Testis (tissue), 2 donors: ENCODE measurements at regions not wholly inside any gene's neighbourhood (a gene's known extent, or its start where the extent isn't known, plus 50 kb on each side); places are given as distances from the start of the nearest gene placed in this dataset.

Source experiments
- POLR2A ChIP-seq: fragments of 450-650 bp; IDR thresholded peaks from one replicate; pipeline ENCODE4 v1.6.1; 2017; ENCODE audit warnings: antibody characterized with exemption, mild to moderate bottlenecking, moderate library complexity
- TF ChIP-seq, protein P1 (sequence below), 3 experiments: fragments of 450-650 bp in 2 of 3; fragments of 200-600 bp in 1 of 3; sonication (generic) in 1 of 3; IDR thresholded peaks; one replicate each; pipeline ENCODE4 v1.5.1; 2016 to 2019; ENCODE audit warnings: antibody characterized with exemption in 3 of 3, mild to moderate bottlenecking in 2 of 3, moderate library complexity in 1 of 3

DNA sequence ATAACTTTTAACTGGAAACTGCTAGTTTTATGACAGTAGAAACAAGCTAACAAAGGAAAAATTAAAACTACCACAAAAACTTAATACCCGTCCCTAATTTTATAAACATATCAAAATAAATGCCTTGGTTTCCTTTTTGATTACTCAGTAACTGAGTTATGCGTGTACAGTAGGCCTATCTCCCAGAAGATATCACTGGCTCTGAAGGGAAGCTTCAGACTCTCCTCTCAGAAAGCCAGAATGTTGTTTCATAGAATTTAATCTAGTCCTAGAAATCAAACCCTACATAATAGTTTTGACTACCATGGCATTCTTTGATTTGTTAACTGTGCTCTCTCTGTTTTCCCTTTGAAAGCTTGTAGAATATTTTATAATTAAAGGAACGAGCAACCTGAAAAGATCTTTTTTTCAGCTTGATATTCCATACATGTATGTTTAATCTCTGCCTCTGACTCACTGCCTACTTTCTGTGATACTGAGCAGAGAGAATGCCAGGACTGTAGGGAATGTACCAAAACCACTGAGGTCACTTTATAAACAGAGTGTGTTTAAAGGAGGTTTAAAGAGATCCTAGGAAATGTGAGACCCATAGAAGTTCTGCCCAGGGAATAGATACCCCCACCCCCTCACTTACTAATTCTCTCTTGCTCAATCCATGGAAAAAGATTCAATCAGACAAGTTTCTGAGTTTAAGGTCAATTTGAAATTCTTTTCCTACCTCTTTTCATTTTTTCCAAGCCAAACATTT lies 311.5 kb downstream of the HDGFL1 start:
- TF ChIP-seq, protein P1, sequence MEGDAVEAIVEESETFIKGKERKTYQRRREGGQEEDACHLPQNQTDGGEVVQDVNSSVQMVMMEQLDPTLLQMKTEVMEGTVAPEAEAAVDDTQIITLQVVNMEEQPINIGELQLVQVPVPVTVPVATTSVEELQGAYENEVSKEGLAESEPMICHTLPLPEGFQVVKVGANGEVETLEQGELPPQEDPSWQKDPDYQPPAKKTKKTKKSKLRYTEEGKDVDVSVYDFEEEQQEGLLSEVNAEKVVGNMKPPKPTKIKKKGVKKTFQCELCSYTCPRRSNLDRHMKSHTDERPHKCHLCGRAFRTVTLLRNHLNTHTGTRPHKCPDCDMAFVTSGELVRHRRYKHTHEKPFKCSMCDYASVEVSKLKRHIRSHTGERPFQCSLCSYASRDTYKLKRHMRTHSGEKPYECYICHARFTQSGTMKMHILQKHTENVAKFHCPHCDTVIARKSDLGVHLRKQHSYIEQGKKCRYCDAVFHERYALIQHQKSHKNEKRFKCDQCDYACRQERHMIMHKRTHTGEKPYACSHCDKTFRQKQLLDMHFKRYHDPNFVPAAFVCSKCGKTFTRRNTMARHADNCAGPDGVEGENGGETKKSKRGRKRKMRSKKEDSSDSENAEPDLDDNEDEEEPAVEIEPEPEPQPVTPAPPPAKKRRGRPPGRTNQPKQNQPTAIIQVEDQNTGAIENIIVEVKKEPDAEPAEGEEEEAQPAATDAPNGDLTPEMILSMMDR (IDR thresholded peaks at IDR 0.05) = no peak
- no peak for TF ChIP-seq POLR2A
